BLaER1 treated with 17β-estradiol and CSF1 and Interleukin-3, amounts not matched to agents 10 nM and 100 nM (cell line): ENCODE measurements at regions not wholly inside any gene's neighbourhood (a gene's known extent, or its start where the extent isn't known, plus 50 kb on each side); places are given as distances from the start of the nearest gene placed in this dataset.
A peak's percentile ranks its signal among the peaks of the same experiment; 100 is the strongest.

Experiments used
- H3K27ac ChIP-seq, 11 experiments: shearing (Covaris generic); formaldehyde crosslinking; 2 replicates each; pipeline ENCODE4 v1.8.1; 2022
- H3K27me3 ChIP-seq, 11 experiments: shearing (Covaris generic); formaldehyde crosslinking; 2 replicates each; pipeline ENCODE4 v1.8.1; 2022
- H3K36me3 ChIP-seq, 11 experiments: shearing (Covaris generic); formaldehyde crosslinking; 2 replicates each; pipeline ENCODE4 v1.8.1; 2022
- H3K4me1 ChIP-seq, 10 experiments: shearing (Covaris generic); formaldehyde crosslinking; 2 replicates each; pipeline ENCODE4 v1.8.1; 2022
- H3K4me2 ChIP-seq, 11 experiments: shearing (Covaris generic); formaldehyde crosslinking; 2 replicates each; pipeline ENCODE4 v1.8.1; 2022
- H3K4me3 ChIP-seq, 10 experiments: shearing (Covaris generic); formaldehyde crosslinking; 2 replicates each; pipeline ENCODE4 v1.8.1; 2022
- H3K9ac ChIP-seq, 11 experiments: shearing (Covaris generic); formaldehyde crosslinking; 2 replicates each; pipeline ENCODE4 v1.8.1; 2022
- H3K9me3 ChIP-seq, 11 experiments: shearing (Covaris generic); formaldehyde crosslinking; replicated peaks in 1 of 11; 2 replicates each; pipeline ENCODE4 v1.8.1; 2022
- H4K20me1 ChIP-seq, 11 experiments: shearing (Covaris generic); formaldehyde crosslinking; 2 replicates each; pipeline ENCODE4 v1.8.1; 2022
- Cebpa-rat ChIP-seq, 11 experiments: shearing (Covaris generic); IDR thresholded peaks; 2 replicates each; pipeline ENCODE4 v1.8.1; 2022

DNA sequence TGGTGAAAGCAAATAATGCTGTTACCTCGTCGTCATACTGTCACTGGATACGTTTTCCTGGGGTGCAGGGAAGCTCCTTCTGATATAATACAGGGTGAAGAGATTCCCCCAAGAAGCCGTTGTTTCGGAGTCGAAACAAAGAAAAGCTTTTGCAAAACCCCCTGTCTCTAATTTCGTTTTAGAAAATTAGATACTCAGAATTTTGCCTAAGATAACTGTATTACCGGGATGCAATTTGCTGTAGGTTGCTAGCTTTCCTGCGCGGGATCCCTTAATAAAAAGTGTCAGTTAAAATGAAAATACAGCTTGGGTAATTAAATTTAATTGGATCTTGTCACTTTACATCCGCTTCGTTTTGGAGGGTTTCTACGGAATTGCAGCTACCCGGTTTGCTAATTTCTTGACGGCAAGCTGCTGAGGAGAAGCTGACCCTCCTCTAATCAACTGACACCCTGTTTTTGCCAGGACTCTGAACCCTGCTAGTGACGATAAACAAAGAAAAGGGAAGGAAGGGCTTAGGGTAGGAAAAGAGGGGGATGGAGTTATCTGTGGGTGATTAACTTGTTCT lies 174.6 kb downstream of the SHOX start:
- no peaks in the 10 kb centered on the region for H4K20me1 ChIP-seq
- H3K27ac ChIP-seq, result no peak overlapping the region
- peaks cover 0 to 12% (median 3%) of the 10 kb centered on the region in 11 experiments; a peak in 11 of 22 replicates for H3K9me3 ChIP-seq
- H3K36me3 ChIP-seq, result no peaks in the 10 kb centered on the region
- peaks cover 0 to 4% (median 0%) of the 10 kb centered on the region in 11 experiments; a peak in 2 of 22 replicates for H3K27me3 ChIP-seq
- H3K4me3 ChIP-seq, result no peak overlapping the region
- peaks cover 0 to 10% (median 0%) of the 10 kb centered on the region in 10 experiments; a peak in 6 of 20 replicates for H3K4me1 ChIP-seq
- H3K9ac ChIP-seq, result no peak overlapping the region
- TF ChIP-seq Cebpa-rat (IDR thresholded peaks at IDR 0.05), result no peak
- peak overlapping the region in 2 of 11 experiments; percentile 10 to 45; a peak in 2 of 22 replicates for H3K4me2 ChIP-seq

DNA sequence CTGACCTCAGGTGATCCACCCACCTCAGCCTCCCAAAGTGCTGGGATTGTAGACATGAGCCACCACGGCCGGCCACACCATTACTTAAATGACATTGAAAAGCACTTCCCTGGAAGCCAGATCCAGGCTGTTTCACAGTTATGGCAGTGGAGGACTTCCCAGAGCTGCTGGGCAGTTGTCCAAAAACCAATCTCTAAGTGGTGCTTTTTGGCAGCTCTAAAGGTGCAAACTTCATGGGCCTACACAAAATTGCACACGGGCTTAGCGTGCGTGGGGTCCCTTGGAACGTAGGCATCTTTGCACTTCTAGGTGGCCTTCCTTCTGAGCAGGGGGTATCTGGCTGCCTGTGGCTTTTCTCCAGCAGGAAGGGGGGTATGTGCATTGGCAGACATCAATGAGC lies 172.3 kb downstream of the SHOX start:
- peaks cover 0 to 10% (median 0%) of the 10 kb centered on the region in 10 experiments; a peak in 6 of 20 replicates for H3K4me1 ChIP-seq
- H3K9ac ChIP-seq, result no peak overlapping the region
- H3K9me3 ChIP-seq, result peaks cover 0 to 16% (median 7%) of the 10 kb centered on the region in 11 experiments; a peak in 13 of 22 replicates
- H3K36me3 ChIP-seq, result no peaks in the 10 kb centered on the region
- no peak overlapping the region for H3K27ac ChIP-seq
- H3K4me3 ChIP-seq, result no peak overlapping the region
- peaks cover 0 to 4% (median 0%) of the 10 kb centered on the region in 11 experiments; a peak in 2 of 22 replicates for H3K27me3 ChIP-seq
- no peak for TF ChIP-seq Cebpa-rat (IDR thresholded peaks at IDR 0.05)
- H4K20me1 ChIP-seq, result no peaks in the 10 kb centered on the region
- H3K4me2 ChIP-seq, result no peak overlapping the region

DNA sequence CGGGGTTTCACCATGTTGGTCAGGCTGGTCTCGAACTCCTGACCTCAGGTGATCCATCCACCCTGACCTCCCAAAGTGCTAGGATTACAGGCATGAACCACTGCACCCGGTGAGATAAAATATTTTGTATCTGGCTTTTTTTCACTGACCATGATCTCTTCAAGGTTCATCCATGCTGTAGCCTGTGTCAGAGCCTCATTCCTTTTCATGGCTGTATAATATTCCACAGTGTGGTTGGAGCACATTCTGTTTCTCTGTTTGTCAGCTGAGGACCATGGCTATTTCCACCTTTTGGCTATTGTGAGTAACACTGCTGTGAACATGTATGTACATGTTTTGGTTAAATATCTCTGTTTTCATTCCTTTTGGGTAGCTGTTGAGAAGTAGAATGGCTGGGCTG lies 169.2 kb downstream of the SHOX start:
- Histone ChIP-seq H3K36me3 (no peaks in the 10 kb centered on the region), H3K4me2 (no peak overlapping the region), H3K9ac (no peak overlapping the region), H3K4me3 (no peak overlapping the region), H3K27me3 (no peaks in the 10 kb centered on the region), H3K4me1 (no peaks in the 10 kb centered on the region; a peak in 1 of 20 replicates), H4K20me1 (no peaks in the 10 kb centered on the region), H3K9me3 (peaks cover 0 to 16% (median 7%) of the 10 kb centered on the region in 11 experiments; a peak in 13 of 22 replicates), H3K27ac (no peak overlapping the region)
- TF ChIP-seq Cebpa-rat (IDR thresholded peaks at IDR 0.05), result no peak

DNA sequence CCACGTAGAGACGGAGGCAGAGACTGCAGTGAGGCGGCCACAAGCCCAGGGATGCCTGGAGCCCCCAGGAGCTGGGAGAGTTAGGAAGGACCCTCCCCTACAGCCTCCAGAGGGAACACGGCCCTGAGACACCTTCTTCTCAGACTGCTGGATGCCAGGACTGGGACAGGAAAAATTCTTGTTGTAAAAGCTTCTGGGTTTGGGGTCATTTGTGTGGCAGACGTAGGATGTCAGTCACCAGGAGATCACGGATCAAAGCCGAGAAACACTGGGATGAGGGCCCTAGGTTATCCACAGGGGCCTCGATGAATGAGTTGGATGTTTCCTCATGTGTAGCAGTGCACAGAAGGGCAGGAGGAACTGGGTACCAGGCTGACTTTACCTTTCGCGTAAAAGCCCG lies 163.7 kb downstream of the SHOX start:
- no peaks in the 10 kb centered on the region for H3K36me3 ChIP-seq
- no peak for TF ChIP-seq Cebpa-rat (IDR thresholded peaks at IDR 0.05)
- H3K4me2 ChIP-seq, result no peak overlapping the region
- peaks cover 0 to 5% (median 3%) of the 10 kb centered on the region in 10 experiments; a peak in 11 of 20 replicates for H3K4me1 ChIP-seq
- H3K9me3 ChIP-seq, result no peaks in the 10 kb centered on the region; a peak in 3 of 22 replicates
- H3K27ac ChIP-seq, result no peak overlapping the region
- H4K20me1 ChIP-seq, result no peaks in the 10 kb centered on the region
- H3K9ac ChIP-seq, result no peak overlapping the region
- H3K27me3 ChIP-seq, result peaks cover 0 to 9% (median 0%) of the 10 kb centered on the region in 11 experiments; a peak in 3 of 22 replicates
- H3K4me3 ChIP-seq, result no peak overlapping the region

DNA sequence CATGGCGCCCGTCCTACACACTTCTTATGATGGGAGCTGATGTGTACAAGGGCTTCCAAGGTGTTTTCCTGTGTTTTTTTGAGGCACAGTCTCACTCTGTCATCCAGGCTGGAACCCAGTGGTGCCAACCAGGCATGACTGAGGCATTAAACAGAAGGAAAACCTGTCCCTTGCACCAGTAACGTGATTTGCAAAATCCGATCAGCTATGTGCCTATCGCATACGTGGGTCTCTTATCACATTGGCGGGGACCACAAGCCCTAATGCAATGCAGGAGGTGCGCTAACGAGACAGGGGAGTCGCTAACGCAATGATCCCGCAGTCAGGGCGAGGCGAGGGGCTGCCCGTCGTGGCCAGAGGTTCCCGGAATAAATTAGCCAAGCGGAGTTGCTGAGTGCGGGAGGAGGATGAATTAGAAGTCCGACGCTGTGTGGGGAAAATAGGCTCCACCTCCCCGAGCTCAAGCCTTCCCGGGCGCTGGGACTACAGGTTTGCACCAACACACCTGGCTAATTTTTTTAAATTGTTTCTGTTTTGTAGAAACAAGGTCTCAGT lies 162.7 kb downstream of the SHOX start:
- no peak overlapping the region for H3K4me2 ChIP-seq
- peaks cover 0 to 15% (median 11%) of the 10 kb centered on the region in 10 experiments; a peak in 12 of 20 replicates for H3K4me1 ChIP-seq
- TF ChIP-seq Cebpa-rat (IDR thresholded peaks at IDR 0.05), result no peak
- H3K27ac ChIP-seq, result no peak overlapping the region
- H3K36me3 ChIP-seq, result no peaks in the 10 kb centered on the region
- no peak overlapping the region for H3K4me3 ChIP-seq
- H3K9me3 ChIP-seq, result no peaks in the 10 kb centered on the region; a peak in 2 of 22 replicates
- peaks cover 0 to 9% (median 0%) of the 10 kb centered on the region in 11 experiments; a peak in 3 of 22 replicates for H3K27me3 ChIP-seq
- no peaks in the 10 kb centered on the region for H4K20me1 ChIP-seq
- no peak overlapping the region for H3K9ac ChIP-seq

DNA sequence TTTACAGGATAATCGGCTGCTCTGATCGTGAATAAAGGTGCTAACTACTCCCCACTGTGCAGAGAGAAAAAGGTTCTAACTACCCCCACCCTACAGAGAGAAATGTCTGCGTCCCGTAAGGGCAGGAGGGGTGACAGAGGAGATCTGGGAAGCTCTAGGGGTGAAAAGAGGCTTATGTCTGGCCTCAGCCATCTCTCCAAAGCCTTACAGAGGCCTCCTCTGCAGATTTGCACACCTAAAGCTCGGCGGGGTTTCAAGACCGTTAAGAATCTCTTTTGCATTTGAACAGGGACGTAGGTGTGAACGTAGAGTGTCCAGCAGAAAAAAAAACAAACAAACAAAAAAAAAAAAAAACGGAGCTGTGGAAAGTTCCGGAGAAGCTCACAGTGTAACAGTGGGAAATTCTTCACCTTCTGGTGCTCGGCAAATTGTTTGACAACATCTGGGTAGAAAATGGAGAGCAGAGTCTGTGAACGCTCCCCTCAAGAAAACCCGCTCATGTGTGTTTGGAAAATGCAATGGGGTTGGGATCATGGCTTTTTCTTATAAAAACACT lies 161.0 kb downstream of the SHOX start:
- no peak overlapping the region for H3K9ac ChIP-seq
- no peaks in the 10 kb centered on the region for H4K20me1 ChIP-seq
- H3K4me1 ChIP-seq, result peaks cover 0 to 15% (median 11%) of the 10 kb centered on the region in 10 experiments; a peak in 12 of 20 replicates
- no peak for TF ChIP-seq Cebpa-rat (IDR thresholded peaks at IDR 0.05)
- peaks cover 0 to 9% (median 0%) of the 10 kb centered on the region in 11 experiments; a peak in 3 of 22 replicates for H3K27me3 ChIP-seq
- H3K36me3 ChIP-seq, result no peaks in the 10 kb centered on the region
- H3K27ac ChIP-seq, result no peak overlapping the region
- no peak overlapping the region for H3K4me2 ChIP-seq
- H3K4me3 ChIP-seq, result no peak overlapping the region
- H3K9me3 ChIP-seq, result no peaks in the 10 kb centered on the region; a peak in 2 of 22 replicates

DNA sequence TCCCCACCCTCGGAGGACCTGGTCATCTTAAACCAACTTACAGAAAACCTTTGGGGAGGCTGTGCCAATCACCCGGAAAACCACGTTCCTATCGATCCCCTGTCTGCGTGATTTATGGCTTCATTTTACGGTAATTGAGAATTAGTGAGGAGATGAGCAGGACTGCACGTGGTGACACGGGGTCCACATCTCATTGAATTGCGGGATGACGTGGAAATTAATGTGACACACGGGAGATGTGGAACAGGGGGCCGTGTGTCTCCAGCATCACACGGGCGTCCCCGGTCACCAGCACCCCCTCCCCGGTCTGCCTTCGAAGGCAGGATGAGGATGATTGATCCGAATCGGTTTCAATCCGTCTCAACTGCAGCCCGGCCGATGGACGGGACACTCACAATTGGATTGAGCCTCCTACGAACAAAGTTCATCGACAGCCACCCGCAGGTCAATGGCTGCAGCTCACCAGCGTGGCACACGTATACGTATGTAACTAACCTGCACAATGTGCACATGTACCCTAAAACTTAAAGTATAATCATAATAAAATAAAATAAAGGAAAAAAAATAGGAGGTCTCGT lies 160.3 kb downstream of the SHOX start:
- Histone ChIP-seq H3K27me3 (peaks cover 0 to 9% (median 0%) of the 10 kb centered on the region in 11 experiments; a peak in 3 of 22 replicates), H3K4me2 (no peak overlapping the region), H4K20me1 (no peaks in the 10 kb centered on the region), H3K27ac (no peak overlapping the region), H3K4me3 (no peak overlapping the region), H3K4me1 (peaks cover 0 to 15% (median 11%) of the 10 kb centered on the region in 10 experiments; a peak in 12 of 20 replicates), H3K36me3 (no peaks in the 10 kb centered on the region), H3K9ac (no peak overlapping the region), H3K9me3 (no peaks in the 10 kb centered on the region; a peak in 2 of 22 replicates)
- no peak for TF ChIP-seq Cebpa-rat (IDR thresholded peaks at IDR 0.05)

DNA sequence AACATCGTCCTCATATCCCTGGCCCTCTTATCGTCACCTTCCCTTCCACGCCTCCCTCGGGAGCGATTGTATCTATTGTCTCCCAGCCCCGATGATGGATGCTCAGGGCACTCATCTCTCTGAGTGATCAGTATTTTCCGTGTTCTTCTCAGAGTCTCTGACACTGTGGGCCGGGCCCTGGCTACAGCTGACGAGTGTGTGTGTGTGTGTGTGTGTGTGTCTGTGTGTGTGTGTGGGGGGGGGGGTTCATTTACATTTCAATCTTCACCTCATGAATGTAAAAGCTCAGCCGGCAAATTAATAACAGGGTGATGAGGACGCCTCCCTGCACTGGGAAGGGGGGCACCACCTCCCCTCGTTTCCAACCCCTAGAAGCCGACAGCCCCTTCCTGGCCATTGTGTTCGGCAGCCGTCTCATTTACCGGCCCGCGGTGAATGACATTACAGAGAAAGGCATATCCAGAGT lies 159.5 kb downstream of the SHOX start:
- peaks cover 0 to 9% (median 0%) of the 10 kb centered on the region in 11 experiments; a peak in 3 of 22 replicates for H3K27me3 ChIP-seq
- H3K9ac ChIP-seq, result no peak overlapping the region
- peaks cover 0 to 15% (median 11%) of the 10 kb centered on the region in 10 experiments; a peak in 12 of 20 replicates for H3K4me1 ChIP-seq
- H4K20me1 ChIP-seq, result no peaks in the 10 kb centered on the region
- no peaks in the 10 kb centered on the region for H3K36me3 ChIP-seq
- no peak overlapping the region for H3K27ac ChIP-seq
- no peak overlapping the region for H3K4me3 ChIP-seq
- H3K4me2 ChIP-seq, result no peak overlapping the region; a peak in 1 of 22 replicates
- no peaks in the 10 kb centered on the region; a peak in 2 of 22 replicates for H3K9me3 ChIP-seq
- no peak for TF ChIP-seq Cebpa-rat (IDR thresholded peaks at IDR 0.05)

DNA sequence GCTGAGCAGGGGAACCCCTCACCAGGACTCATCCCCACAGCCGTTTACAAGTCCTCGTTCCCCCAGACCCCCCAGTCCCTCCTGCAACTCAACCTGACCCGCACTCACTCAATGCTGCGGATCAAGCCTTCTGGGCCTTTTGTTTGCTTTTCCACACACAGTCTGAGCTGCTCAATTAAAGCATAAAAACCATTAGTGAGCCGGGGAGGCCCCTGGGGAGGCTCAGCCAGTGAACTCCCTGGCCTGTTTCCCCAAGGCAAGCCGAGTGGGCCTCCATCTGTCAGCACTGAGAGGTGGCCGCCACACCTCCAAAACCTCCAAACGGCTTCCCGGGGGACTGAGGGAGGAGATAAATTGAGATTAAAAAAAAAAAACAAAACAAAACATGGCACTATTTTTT lies 158.5 kb downstream of the SHOX start:
- H3K4me3 ChIP-seq, result no peak overlapping the region
- H4K20me1 ChIP-seq, result no peaks in the 10 kb centered on the region
- H3K27me3 ChIP-seq, result peaks cover 0 to 9% (median 0%) of the 10 kb centered on the region in 11 experiments; a peak in 2 of 22 replicates
- H3K36me3 ChIP-seq, result no peaks in the 10 kb centered on the region
- no peaks in the 10 kb centered on the region; a peak in 2 of 22 replicates for H3K9me3 ChIP-seq
- peak overlapping the region in 8 of 11 experiments; percentile 35 to 80 (median 52); a peak in 16 of 22 replicates for H3K4me2 ChIP-seq
- TF ChIP-seq Cebpa-rat (IDR thresholded peaks at IDR 0.05), result no peak
- no peak overlapping the region for H3K27ac ChIP-seq
- peaks cover 0 to 15% (median 11%) of the 10 kb centered on the region in 10 experiments; a peak in 12 of 20 replicates for H3K4me1 ChIP-seq
- H3K9ac ChIP-seq, result no peak overlapping the region; a peak in 2 of 22 replicates
